ENCODE measurements at regions not wholly inside any gene's neighbourhood (a gene's known extent, or its start where the extent isn't known, plus 50 kb on each side); places are given as distances from the start of the nearest gene placed in this dataset.
A peak's percentile ranks its signal among the peaks of the same experiment; 100 is the strongest.

DNA sequence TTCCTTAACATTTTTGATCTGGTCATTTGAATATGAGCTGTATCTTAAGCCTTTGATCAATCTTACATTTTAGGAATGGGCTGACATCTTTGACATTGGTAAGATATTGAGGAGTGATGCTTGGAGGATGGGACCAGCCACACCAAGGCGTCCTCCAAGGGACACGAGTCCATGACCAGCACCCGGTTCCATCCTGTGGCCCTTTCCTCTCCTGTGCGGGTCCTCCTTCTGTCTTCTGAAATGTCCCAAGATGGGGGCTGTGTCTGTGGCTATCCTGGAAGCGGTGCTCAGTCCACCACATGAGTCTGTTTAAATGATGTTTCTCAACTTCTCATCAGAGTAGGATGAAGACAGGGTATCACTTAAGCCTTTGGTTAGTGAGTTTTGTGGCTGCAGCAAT lies 67.3 kb upstream of the SHH start:
- H3K27me3 ChIP-seq, result no peaks in the 10 kb centered on the region
- TF ChIP-seq CTCF (IDR thresholded peaks at IDR 0.05) (no peak), POLR2A (IDR thresholded peaks at IDR 0.05) (no peak)
- WGBS, 2 donors, result 92 to 98% methylated on average over 5 of the region's 5 CpGs

GRCh38 chr7:155878674-155879073 lies 66.4 kb upstream of the SHH start:
- no peaks in the 10 kb centered on the region for H3K9me3 ChIP-seq
- H3K27ac ChIP-seq, result no peak overlapping the region
- H3K4me1 ChIP-seq, result no peaks in the 10 kb centered on the region
- no peak overlapping the region for H3K4me3 ChIP-seq
- DNase-seq (peak in 1 of 2 donors; percentile 75), ATAC-seq (ENCODE audit: low FRiP score in 2 of 2) (peak in 1 of 2 donors; percentile 49)
- H3K36me3 ChIP-seq, result no peaks in the 10 kb centered on the region
- TF ChIP-seq POLR2AphosphoS5 (IDR thresholded peaks at IDR 0.05) (no peak), EP300 (IDR thresholded peaks at IDR 0.05) (peak in 1 of 4 donors; percentile 59)
- 62 to 68% methylated on average over 8 of the region's 8 CpGs for WGBS, 2 donors
- no peaks in the 10 kb centered on the region for H3K27me3 ChIP-seq

More for the DNA sequence above, 67.3 kb upstream of the SHH start:
- DNase-seq (no peak), ATAC-seq (ENCODE audit: low FRiP score in 2 of 2) (no peak)
- Histone ChIP-seq H3K36me3 (no peaks in the 10 kb centered on the region), H3K9me3 (no peaks in the 10 kb centered on the region), H3K4me1 (no peaks in the 10 kb centered on the region), H3K27ac (no peak overlapping the region), H3K4me3 (no peak overlapping the region)

- H3K36me3 ChIP-seq, result no peaks in the 10 kb centered on the region
- no peak for TF ChIP-seq POLR2AphosphoS5 (IDR thresholded peaks at IDR 0.05)
- no peak for TF ChIP-seq POLR2A (IDR thresholded peaks at IDR 0.05)
- TF ChIP-seq CTCF (IDR thresholded peaks at IDR 0.05), result no peak
- no peak for TF ChIP-seq EP300 (IDR thresholded peaks at IDR 0.05)
- no peak overlapping the region for H3K4me3 ChIP-seq
- no peaks in the 10 kb centered on the region for H3K9me3 ChIP-seq
- DNase-seq (no peak), ATAC-seq (ENCODE audit: low FRiP score in 2 of 2) (peak in 1 of 2 donors; percentile 54)
- no peaks in the 10 kb centered on the region for H3K27me3 ChIP-seq
- H3K27ac ChIP-seq, result no peak overlapping the region
- H3K4me1 ChIP-seq, result no peaks in the 10 kb centered on the region
- 75 to 81% methylated on average over 11 of the region's 11 CpGs for WGBS, 2 donors
These were observed 66.0 kb upstream of the SHH start for GRCh38 chr7:155878250-155878649.

- 83 to 89% methylated on average over 2 of the region's 2 CpGs for WGBS, 2 donors
- no peak for DNase-seq
- Histone ChIP-seq H3K27me3 (no peaks in the 10 kb centered on the region), H3K27ac (no peak overlapping the region), H3K4me1 (no peaks in the 10 kb centered on the region), H3K4me3 (no peak overlapping the region), H3K36me3 (no peaks in the 10 kb centered on the region), H3K9me3 (no peaks in the 10 kb centered on the region)
- ATAC-seq (ENCODE audit: low FRiP score in 2 of 2), result no peak
- TF ChIP-seq POLR2AphosphoS5 (IDR thresholded peaks at IDR 0.05), result no peak
- TF ChIP-seq POLR2A (IDR thresholded peaks at IDR 0.05), result no peak
- TF ChIP-seq EP300 (IDR thresholded peaks at IDR 0.05), result no peak
- no peak for TF ChIP-seq CTCF (IDR thresholded peaks at IDR 0.05)
These were observed 64.9 kb upstream of the SHH start for GRCh38 chr7:155877167-155877566.

DNA sequence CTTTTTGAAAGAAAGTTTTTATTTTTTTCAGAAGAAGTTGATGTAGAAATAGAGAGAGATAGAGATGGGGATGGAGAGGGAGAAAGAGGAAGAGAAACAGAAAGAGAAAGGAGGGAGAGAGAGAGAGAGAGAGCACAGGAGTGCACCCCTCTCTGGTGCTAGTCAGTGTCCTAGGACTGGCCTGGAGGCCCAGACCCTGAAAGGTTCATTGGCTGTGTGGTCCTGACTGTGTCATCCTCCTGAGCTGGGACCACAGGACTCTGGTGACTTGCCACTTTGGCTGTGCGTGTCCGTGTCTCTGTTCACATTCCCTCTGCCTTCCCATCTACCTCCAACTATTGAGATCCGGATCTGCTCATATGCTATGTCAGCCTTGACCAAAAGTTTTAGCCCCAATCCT lies 62.1 kb upstream of the SHH start:
- WGBS, 2 donors, result 92 to 94% methylated on average over 3 of the region's 3 CpGs

More for the DNA sequence above, 62.1 kb upstream of the SHH start:
- ATAC-seq (ENCODE audit: low FRiP score in 2 of 2) (no peak), DNase-seq (no peak)
- H3K36me3 ChIP-seq, result no peaks in the 10 kb centered on the region
- no peaks in the 10 kb centered on the region for H3K4me1 ChIP-seq
- TF ChIP-seq POLR2AphosphoS5 (IDR thresholded peaks at IDR 0.05) (no peak), CTCF (IDR thresholded peaks at IDR 0.05) (no peak), POLR2A (IDR thresholded peaks at IDR 0.05) (no peak), EP300 (IDR thresholded peaks at IDR 0.05) (no peak)
- no peak overlapping the region for H3K4me3 ChIP-seq
- no peak overlapping the region for H3K27ac ChIP-seq
- no peaks in the 10 kb centered on the region for H3K9me3 ChIP-seq
- H3K27me3 ChIP-seq, result no peaks in the 10 kb centered on the region

All from upper lobe of left lung (tissue), 6 donors.